HCT116 (cell line): ENCODE measurements at regions not wholly inside any gene's neighbourhood (a gene's known extent, or its start where the extent isn't known, plus 50 kb on each side); places are given as distances from the start of the nearest gene placed in this dataset.

Experiments
- ATAC-seq: fragments of 200-7000 bp; cut with Tn5 transposase; 2 replicates; pipeline ENCODE4 v1.9.1; 2020; ENCODE audit warnings: mild to moderate bottlenecking, moderate library complexity
- BruUV-seq: library from RNA; stranded (reverse); fragments of 400-500 nt; replicated peaks from 2 replicates; lab custom pipeline; 2021; lab: Mats Ljungman, UMichigan
- CTCF ChIA-PET: fragments of 300-600 bp; sonication (Branson Sonifier 250); formaldehyde crosslinking; loops from one replicate; lab custom pipeline; 2021; ENCODE audit warnings: antibody characterized with exemption; lab: Charles Lee
- POLR2A ChIA-PET: fragments of 300-600, 350-600 bp; sonication (Branson Sonifier 250); formaldehyde crosslinking; loops from one replicate; lab custom pipeline; 2021; ENCODE audit warnings: antibody characterized with exemption; lab: Charles Lee
- RAD21 ChIA-PET, 2 experiments: fragments of 300-600 bp; sonication (Branson Sonifier 250); formaldehyde crosslinking; loops; one replicate each; lab custom pipeline; 2023; ENCODE audit warnings: low total read pairs in 2 of 2; ENCODE audit not compliant: uncharacterized antibody in 2 of 2, unreplicated experiment in 2 of 2, low non-redundant PET in 1 of 2; lab: Charles Lee
- DNase-seq: peaks from one replicate; pipeline ENCODE4 v3.0.0-alpha.2; 2010; ENCODE audit warnings: low read depth, low spot score
- H2AFZ ChIP-seq: fragments of 200-600 bp; shearing (Covaris generic), sonication (generic); 2 replicates; pipeline ENCODE4 v1.6.1; 2017; ENCODE audit warnings: low read depth, mixed run types, mixed read lengths, antibody characterized with exemption, low read length; ENCODE audit not compliant: poor library complexity, severe bottlenecking
- H3K27ac ChIP-seq: 2 replicates; pipeline ENCODE4 v1.5.1; 2012; ENCODE audit warnings: low read depth, low read length
- H3K27me3 ChIP-seq: fragments of 200-600 bp; sonication (generic); 2 replicates; pipeline ENCODE4 v1.6.1; 2016; ENCODE audit warnings: mixed run types, low read length, mixed read lengths; ENCODE audit not compliant: insufficient read depth
- H3K36me3 ChIP-seq, 2 experiments: fragments of 200-500 bp in 1 of 2; fragments of 200-600 bp in 1 of 2; sonication (Bioruptor generic) in 1 of 2; sonication (generic) in 1 of 2; 2 replicates each; pipeline versions ENCODE4 v1.5.1 to v1.6.1; 2014 to 2016; ENCODE audit warnings: low read length in 2 of 2, inconsistent platforms in 1 of 2, mixed read lengths in 1 of 2, mixed run types in 1 of 2; ENCODE audit not compliant: insufficient read depth in 2 of 2, control insufficient read depth in 1 of 2
- H3K4me1 ChIP-seq, 2 experiments: fragments of 200-600 bp in 1 of 2; sonication (generic) in 1 of 2; 2 replicates each; pipeline versions ENCODE4 v1.5.1 to v1.6.1; 2012 to 2017; ENCODE audit warnings: low read length in 2 of 2, inconsistent platforms in 1 of 2, mild to moderate bottlenecking in 1 of 2, mixed read lengths in 1 of 2, mixed run types in 1 of 2, moderate library complexity in 1 of 2; ENCODE audit not compliant: insufficient read depth in 2 of 2, control insufficient read depth in 1 of 2
- H3K4me2 ChIP-seq: fragments of 200-600 bp; sonication (generic); 2 replicates; pipeline ENCODE4 v1.6.1; 2017; ENCODE audit warnings: mixed run types, low read length, mixed read lengths
- H3K4me3 ChIP-seq, 2 experiments: fragments of 200-600 bp in 1 of 2; sonication (generic) in 1 of 2; replicated peaks in 1 of 2; 2 replicates each; pipeline ENCODE4 v1.5.1; 2011 to 2016; ENCODE audit warnings: low read length in 2 of 2, control low read depth in 1 of 2, low read depth in 1 of 2, mild to moderate bottlenecking in 1 of 2, mixed read lengths in 1 of 2, mixed run types in 1 of 2
- H3K79me2 ChIP-seq: fragments of 200-600 bp; sonication (generic); 2 replicates; pipeline ENCODE4 v1.6.1; 2017; ENCODE audit warnings: mild to moderate bottlenecking, mixed run types, low read length, moderate library complexity, mixed read lengths; ENCODE audit not compliant: insufficient read depth
- H3K9ac ChIP-seq: fragments of 200-600 bp; sonication (generic); 2 replicates; pipeline ENCODE4 v1.6.1; 2016; ENCODE audit warnings: low read length, mixed read lengths
- H3K9me2 ChIP-seq: fragments of 200-600 bp; sonication (generic), shearing (Covaris generic); 2 replicates; pipeline ENCODE4 v1.6.1; 2017; ENCODE audit warnings: mixed run types, mild to moderate bottlenecking, moderate library complexity; ENCODE audit not compliant: insufficient read depth
- H3K9me3 ChIP-seq, 2 experiments: fragments of 200-500 bp in 1 of 2; fragments of 200-600 bp in 1 of 2; sonication (Bioruptor generic) in 1 of 2; sonication (generic) in 1 of 2; 2 replicates each; pipeline ENCODE4 v1.6.1; 2014 to 2017; ENCODE audit warnings: low read length in 2 of 2, mixed read lengths in 2 of 2, inconsistent platforms in 1 of 2, low read depth in 1 of 2, mild to moderate bottlenecking in 1 of 2, mixed run types in 1 of 2, moderate library complexity in 1 of 2; ENCODE audit not compliant: control insufficient read depth in 1 of 2, insufficient read depth in 1 of 2
- H4K20me1 ChIP-seq: fragments of 200-600 bp; sonication (generic), shearing (Covaris generic); 2 replicates; pipeline ENCODE4 v1.6.1; 2017; ENCODE audit warnings: mixed run types, mild to moderate bottlenecking, moderate library complexity; ENCODE audit not compliant: insufficient read depth
- CBX3 ChIP-seq: IDR thresholded peaks from 2 replicates; pipeline ENCODE4 v1.6.1; 2012; ENCODE audit warnings: low read depth
- CEBPB ChIP-seq: IDR thresholded peaks from 2 replicates; pipeline ENCODE4 v1.6.1; 2012; ENCODE audit warnings: low read depth
- EGR1 ChIP-seq: IDR thresholded peaks from 2 replicates; pipeline ENCODE4 v1.6.1; 2012; ENCODE audit warnings: low read depth
- ELF1 ChIP-seq: IDR thresholded peaks from 2 replicates; pipeline ENCODE4 v1.6.1; 2012; ENCODE audit warnings: low read depth, borderline replicate concordance
- EZH2phosphoT487 ChIP-seq: fragments of 200-600 bp; IDR thresholded peaks from 2 replicates; pipeline ENCODE4 v1.6.1; 2018; ENCODE audit warnings: antibody characterized with exemption, borderline replicate concordance
- JUND ChIP-seq: IDR thresholded peaks from 2 replicates; pipeline ENCODE4 v1.6.1; 2012
- POLR2A ChIP-seq: IDR thresholded peaks from 2 replicates; pipeline ENCODE4 v1.7.0; 2011; ENCODE audit warnings: borderline replicate concordance; ENCODE audit not compliant: insufficient read depth, insufficient read length; ENCODE audit errors: extremely low read depth
- POLR2AphosphoS5 ChIP-seq: IDR thresholded peaks from 2 replicates; pipeline ENCODE4 v1.6.1; 2011; ENCODE audit warnings: mild to moderate bottlenecking, low read depth, low read length, moderate library complexity
- RAD21 ChIP-seq: IDR thresholded peaks from 2 replicates; pipeline ENCODE4 v1.6.1; 2012; ENCODE audit warnings: low read depth, mild to moderate bottlenecking
- SP1 ChIP-seq: IDR thresholded peaks from 2 replicates; pipeline ENCODE4 v1.6.1; 2012; ENCODE audit warnings: low read depth
- TCF7L2 ChIP-seq: IDR thresholded peaks from 2 replicates; pipeline ENCODE4 v1.7.0; 2011; ENCODE audit warnings: borderline replicate concordance, inconsistent platforms; ENCODE audit not compliant: insufficient read depth, insufficient read length; ENCODE audit errors: extremely low read depth
- YY1 ChIP-seq: IDR thresholded peaks from 2 replicates; pipeline ENCODE4 v1.6.1; 2011; ENCODE audit warnings: low read length, low read depth, moderate library complexity, mild to moderate bottlenecking; ENCODE audit not compliant: insufficient replicate concordance; ENCODE audit errors: extremely low read depth
- intact Hi-C: fragments of 100-400 bp; cut with micrococcal nuclease; formaldehyde crosslinking; loops from 2 replicates; pipeline ENCODE4 v1.10.0; 2022
- TF ChIP-seq, protein P1 (sequence below), 3 experiments: fragments of 200-600 bp in 1 of 3; sonication (generic) in 1 of 3; IDR thresholded peaks in 2 of 3; conservative IDR thresholded peaks in 1 of 3; 2 replicates each; pipeline ENCODE4 v1.5.1; 2012 to 2017; ENCODE audit warnings: low read depth in 2 of 3, low read length in 2 of 3, antibody characterized with exemption in 1 of 3, borderline replicate concordance in 1 of 3, control low read depth in 1 of 3, mild to moderate bottlenecking in 1 of 3, mixed read lengths in 1 of 3, mixed run types in 1 of 3, moderate library complexity in 1 of 3; ENCODE audit not compliant: insufficient read depth in 1 of 3
- TF ChIP-seq, protein P2 (sequence below): IDR thresholded peaks from 2 replicates; pipeline ENCODE4 v1.6.1; 2012
- TF ChIP-seq, protein P3 (sequence below): IDR thresholded peaks from 2 replicates; pipeline ENCODE4 v1.6.1; 2012; ENCODE audit warnings: low read depth

DNA sequence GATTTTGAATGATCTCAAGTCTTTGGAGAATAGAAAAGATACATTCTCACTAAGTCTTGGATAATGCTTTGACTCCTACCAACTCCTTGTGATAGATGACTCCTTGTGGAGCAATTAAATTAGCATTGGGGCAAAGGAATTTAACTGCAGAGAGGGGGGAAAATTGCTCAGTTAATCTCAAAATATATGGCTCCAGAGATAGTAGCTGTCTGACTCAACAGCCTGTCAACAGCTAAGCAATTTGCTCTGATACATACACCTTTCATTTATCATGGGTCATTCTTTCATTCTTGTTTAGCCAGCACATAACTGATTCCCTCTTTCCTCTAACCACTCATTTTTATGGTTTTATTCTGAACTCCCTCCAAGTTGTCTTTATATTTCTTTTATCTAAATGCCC is 225.6 kb upstream of the OBI1 start:
- TF ChIP-seq EGR1 = no peak
- TF ChIP-seq, protein P1, sequence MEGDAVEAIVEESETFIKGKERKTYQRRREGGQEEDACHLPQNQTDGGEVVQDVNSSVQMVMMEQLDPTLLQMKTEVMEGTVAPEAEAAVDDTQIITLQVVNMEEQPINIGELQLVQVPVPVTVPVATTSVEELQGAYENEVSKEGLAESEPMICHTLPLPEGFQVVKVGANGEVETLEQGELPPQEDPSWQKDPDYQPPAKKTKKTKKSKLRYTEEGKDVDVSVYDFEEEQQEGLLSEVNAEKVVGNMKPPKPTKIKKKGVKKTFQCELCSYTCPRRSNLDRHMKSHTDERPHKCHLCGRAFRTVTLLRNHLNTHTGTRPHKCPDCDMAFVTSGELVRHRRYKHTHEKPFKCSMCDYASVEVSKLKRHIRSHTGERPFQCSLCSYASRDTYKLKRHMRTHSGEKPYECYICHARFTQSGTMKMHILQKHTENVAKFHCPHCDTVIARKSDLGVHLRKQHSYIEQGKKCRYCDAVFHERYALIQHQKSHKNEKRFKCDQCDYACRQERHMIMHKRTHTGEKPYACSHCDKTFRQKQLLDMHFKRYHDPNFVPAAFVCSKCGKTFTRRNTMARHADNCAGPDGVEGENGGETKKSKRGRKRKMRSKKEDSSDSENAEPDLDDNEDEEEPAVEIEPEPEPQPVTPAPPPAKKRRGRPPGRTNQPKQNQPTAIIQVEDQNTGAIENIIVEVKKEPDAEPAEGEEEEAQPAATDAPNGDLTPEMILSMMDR (IDR thresholded peaks at IDR 0.05 in 2 of 3, conservative IDR thresholded peaks at IDR 0.05 in 1 of 3; ENCODE audit: borderline replicate concordance in 1 of 3, insufficient read depth in 1 of 3, low read depth in 2 of 3, low read length in 2 of 3) = no peak
- no peak for TF ChIP-seq CEBPB
- TF ChIP-seq, protein P2, sequence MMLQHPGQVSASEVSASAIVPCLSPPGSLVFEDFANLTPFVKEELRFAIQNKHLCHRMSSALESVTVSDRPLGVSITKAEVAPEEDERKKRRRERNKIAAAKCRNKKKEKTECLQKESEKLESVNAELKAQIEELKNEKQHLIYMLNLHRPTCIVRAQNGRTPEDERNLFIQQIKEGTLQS = no peak
- TF ChIP-seq POLR2AphosphoS5 = no peak
- TF ChIP-seq ELF1 = no peak
- no peak for TF ChIP-seq EZH2phosphoT487
- no peak for TF ChIP-seq TCF7L2
- no peak for TF ChIP-seq SP1
- TF ChIP-seq, protein P3, sequence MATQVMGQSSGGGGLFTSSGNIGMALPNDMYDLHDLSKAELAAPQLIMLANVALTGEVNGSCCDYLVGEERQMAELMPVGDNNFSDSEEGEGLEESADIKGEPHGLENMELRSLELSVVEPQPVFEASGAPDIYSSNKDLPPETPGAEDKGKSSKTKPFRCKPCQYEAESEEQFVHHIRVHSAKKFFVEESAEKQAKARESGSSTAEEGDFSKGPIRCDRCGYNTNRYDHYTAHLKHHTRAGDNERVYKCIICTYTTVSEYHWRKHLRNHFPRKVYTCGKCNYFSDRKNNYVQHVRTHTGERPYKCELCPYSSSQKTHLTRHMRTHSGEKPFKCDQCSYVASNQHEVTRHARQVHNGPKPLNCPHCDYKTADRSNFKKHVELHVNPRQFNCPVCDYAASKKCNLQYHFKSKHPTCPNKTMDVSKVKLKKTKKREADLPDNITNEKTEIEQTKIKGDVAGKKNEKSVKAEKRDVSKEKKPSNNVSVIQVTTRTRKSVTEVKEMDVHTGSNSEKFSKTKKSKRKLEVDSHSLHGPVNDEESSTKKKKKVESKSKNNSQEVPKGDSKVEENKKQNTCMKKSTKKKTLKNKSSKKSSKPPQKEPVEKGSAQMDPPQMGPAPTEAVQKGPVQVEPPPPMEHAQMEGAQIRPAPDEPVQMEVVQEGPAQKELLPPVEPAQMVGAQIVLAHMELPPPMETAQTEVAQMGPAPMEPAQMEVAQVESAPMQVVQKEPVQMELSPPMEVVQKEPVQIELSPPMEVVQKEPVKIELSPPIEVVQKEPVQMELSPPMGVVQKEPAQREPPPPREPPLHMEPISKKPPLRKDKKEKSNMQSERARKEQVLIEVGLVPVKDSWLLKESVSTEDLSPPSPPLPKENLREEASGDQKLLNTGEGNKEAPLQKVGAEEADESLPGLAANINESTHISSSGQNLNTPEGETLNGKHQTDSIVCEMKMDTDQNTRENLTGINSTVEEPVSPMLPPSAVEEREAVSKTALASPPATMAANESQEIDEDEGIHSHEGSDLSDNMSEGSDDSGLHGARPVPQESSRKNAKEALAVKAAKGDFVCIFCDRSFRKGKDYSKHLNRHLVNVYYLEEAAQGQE = no peak
- TF ChIP-seq RAD21 = no peak
- no peak for TF ChIP-seq CBX3
- no peak for TF ChIP-seq POLR2A
- no peak for TF ChIP-seq YY1
- TF ChIP-seq JUND = no peak
- Histone ChIP-seq H3K9me2 (no peaks in the 10 kb centered on the region; the same call in 1 of the 2 replicates), H3K27ac (no peak overlapping the region), H3K4me3 (no peak overlapping the region), H3K36me3 (no peaks in the 10 kb centered on the region), H4K20me1 (no peaks in the 10 kb centered on the region), H2AFZ (no peak overlapping the region), H3K4me2 (no peak overlapping the region), H3K27me3 (peaks cover 5% of the 10 kb centered on the region; the same call in 1 of the 2 replicates), H3K9ac (no peak overlapping the region), H3K79me2 (no peaks in the 10 kb centered on the region), H3K4me1 (no peaks in the 10 kb centered on the region), H3K9me3 (no peaks in the 10 kb centered on the region)
- DNase-seq (no peak), ATAC-seq (no peak)
- ChIA-PET CTCF (no interaction called here), RAD21 (no interaction called here), POLR2A (no interaction called here)
- intact Hi-C loops = no loop called here
- no TSS peak for BruUV-seq
